ENCODE measurements at regions not wholly inside any gene's neighbourhood (a gene's known extent, or its start where the extent isn't known, plus 50 kb on each side); places are given as distances from the start of the nearest gene placed in this dataset.
"Not testable (repeated sequence)": the region's sequence is repeated elsewhere in the genome, so short reads cannot be mapped to it uniquely, and the experiment has no call there.

GRCh38 chrX:829145-829544 lies 198.6 kb downstream of the SHOX start:
- DNase-seq: no peak

- DNase-seq: no peak
Observed at GRCh38 chrX:828411-828959, 197.9 kb downstream of the SHOX start.

DNA sequence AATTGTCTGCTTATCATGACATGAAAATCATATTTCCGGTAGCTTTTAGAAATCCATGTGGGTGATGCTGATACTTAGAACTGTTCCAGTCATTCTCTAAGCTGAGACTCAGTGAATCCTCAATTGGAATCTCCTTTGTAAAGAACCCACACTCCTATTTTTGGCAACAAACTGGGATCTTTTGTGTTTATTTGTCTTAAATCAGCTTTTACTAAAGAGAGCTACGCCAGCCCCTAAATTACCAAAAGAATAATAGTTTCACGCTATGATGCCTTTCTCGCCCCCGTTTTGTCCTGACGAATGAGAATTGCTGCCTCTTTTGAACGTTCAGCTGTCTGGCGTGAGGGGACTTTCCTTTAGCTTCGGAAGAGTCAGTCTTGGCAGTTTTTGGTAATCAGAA lies 195.9 kb downstream of the SHOX start:
- DNase-seq: no peak

DNA sequence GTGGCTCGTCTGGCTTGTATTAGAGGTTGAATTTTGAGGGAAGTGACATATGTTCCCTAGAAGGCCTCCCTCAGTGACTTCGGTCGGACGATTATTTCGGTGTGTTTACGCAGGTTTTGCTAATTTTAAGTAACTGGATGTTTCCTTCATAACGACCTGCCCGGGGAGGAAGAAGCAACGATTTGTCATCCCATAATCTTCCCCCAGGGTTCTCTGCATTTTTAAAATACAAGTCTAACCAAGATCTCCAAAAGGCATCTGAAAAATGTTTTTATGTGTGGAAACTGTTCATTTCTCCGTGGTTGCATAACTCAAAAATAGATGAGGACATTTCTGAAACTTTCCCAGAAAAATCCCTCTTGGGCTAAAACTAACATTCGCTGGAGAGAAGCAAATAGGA lies 195.4 kb downstream of the SHOX start:
- DNase-seq: no peak

GRCh38 chrX:823073-823472 lies 192.5 kb downstream of the SHOX start:
- not testable (repeated sequence) for DNase-seq

GRCh38 chrX:821327-822107 lies 190.9 kb downstream of the SHOX start:
- DNase-seq: no peak

DNA sequence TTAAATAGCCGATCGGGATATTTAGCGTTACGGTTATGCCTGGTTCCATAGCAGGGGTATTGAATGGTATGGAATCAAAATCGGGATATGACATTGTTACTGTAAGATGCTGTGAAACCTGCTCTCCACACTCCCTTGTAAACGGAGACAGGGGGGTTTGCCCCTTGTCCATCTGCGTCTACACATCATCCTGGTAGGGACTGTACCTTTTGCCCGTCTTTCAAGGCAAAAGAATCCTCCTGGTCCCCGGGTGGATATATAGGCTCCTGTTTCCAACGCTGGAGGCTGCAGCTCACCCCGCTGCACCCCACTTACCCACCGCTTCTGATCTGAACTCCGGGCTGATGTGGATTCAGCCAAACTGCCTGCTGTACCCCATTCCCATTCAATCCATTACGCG lies 189.1 kb downstream of the SHOX start:
- no peak for DNase-seq

- DNase-seq: no peak
Observed at GRCh38 chrX:817759-818300, 187.2 kb downstream of the SHOX start.

- DNase-seq: not testable (repeated sequence)
Observed at GRCh38 chrX:817147-817546, 186.6 kb downstream of the SHOX start.

DNA sequence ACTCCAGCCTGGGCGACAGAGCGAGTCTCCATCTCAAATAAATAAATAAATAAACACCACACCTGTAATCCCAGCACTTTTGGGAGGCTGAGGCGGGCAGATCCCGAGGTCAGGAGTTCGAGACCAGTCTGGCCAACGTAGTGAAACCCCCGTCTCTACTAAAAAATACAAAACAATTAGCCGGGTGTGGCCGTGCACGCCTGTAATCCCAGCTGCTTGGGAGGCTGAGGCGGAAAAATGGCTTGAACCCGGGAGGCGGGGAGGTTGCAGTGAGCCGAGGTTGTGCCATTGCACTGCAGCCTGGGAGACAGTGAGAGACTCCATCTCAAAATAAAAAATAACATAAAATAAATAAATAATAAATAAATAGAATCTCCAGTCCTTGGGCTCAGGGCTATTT lies 185.8 kb downstream of the SHOX start:
- DNase-seq: no peak

GRCh38 chrX:810186-810585 lies 179.6 kb downstream of the SHOX start:
- DNase-seq: no peak

GRCh38 chrX:809081-809480 lies 178.5 kb downstream of the SHOX start:
- DNase-seq: no peak

DNA sequence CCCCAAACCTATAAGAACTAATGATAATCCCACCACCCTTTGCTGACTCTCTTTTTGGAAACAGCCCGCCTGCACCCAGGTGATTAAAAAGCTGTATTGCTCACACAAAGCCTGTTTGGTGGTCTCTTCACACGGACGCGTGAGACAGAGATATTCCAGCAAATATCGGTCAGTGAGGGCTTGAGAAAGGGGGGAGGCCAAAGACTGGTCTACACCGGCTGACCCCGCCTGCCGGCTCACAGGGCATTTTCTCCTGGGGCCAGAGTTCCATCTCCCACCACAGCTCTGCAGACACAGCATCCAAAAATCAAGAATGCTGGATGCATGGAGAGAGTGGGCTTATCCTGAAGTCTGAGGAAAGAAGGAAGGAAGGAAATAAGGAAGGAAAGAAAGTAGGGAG lies 176.0 kb downstream of the SHOX start:
- no peak for DNase-seq

DNA sequence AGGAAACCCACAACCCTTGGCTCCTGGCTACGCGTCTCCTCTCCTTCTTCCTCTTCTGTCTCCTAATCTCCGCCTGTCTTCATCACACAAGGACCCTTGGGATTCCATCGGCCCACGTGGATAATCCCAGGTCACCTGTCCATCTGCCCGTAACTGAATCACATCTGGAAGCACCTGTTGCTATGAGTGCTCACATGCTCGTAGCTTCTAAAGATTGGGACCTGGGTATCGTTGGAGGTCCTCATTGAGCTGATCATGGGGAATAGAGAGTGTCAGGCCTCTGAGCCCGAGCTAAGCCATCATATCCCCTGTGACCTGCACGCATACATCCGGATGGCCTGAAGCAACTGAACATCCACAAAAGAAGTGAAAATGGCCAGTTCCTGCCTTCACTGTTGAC lies 175.4 kb downstream of the SHOX start:
- no peak for DNase-seq

- no peak for DNase-seq
Observed at GRCh38 chrX:805103-805670, 174.6 kb downstream of the SHOX start.

DNA sequence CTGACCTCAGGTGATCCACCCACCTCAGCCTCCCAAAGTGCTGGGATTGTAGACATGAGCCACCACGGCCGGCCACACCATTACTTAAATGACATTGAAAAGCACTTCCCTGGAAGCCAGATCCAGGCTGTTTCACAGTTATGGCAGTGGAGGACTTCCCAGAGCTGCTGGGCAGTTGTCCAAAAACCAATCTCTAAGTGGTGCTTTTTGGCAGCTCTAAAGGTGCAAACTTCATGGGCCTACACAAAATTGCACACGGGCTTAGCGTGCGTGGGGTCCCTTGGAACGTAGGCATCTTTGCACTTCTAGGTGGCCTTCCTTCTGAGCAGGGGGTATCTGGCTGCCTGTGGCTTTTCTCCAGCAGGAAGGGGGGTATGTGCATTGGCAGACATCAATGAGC lies 172.3 kb downstream of the SHOX start:
- no peak for DNase-seq

- no peak for DNase-seq
Observed at GRCh38 chrX:799808-800207, 169.2 kb downstream of the SHOX start.

GRCh38 chrX:794311-794710 lies 163.7 kb downstream of the SHOX start:
- DNase-seq: no peak

DNA sequence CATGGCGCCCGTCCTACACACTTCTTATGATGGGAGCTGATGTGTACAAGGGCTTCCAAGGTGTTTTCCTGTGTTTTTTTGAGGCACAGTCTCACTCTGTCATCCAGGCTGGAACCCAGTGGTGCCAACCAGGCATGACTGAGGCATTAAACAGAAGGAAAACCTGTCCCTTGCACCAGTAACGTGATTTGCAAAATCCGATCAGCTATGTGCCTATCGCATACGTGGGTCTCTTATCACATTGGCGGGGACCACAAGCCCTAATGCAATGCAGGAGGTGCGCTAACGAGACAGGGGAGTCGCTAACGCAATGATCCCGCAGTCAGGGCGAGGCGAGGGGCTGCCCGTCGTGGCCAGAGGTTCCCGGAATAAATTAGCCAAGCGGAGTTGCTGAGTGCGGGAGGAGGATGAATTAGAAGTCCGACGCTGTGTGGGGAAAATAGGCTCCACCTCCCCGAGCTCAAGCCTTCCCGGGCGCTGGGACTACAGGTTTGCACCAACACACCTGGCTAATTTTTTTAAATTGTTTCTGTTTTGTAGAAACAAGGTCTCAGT lies 162.7 kb downstream of the SHOX start:
- DNase-seq: no peak

GRCh38 chrX:791479-792034 lies 161.0 kb downstream of the SHOX start:
- DNase-seq: no peak

DNA sequence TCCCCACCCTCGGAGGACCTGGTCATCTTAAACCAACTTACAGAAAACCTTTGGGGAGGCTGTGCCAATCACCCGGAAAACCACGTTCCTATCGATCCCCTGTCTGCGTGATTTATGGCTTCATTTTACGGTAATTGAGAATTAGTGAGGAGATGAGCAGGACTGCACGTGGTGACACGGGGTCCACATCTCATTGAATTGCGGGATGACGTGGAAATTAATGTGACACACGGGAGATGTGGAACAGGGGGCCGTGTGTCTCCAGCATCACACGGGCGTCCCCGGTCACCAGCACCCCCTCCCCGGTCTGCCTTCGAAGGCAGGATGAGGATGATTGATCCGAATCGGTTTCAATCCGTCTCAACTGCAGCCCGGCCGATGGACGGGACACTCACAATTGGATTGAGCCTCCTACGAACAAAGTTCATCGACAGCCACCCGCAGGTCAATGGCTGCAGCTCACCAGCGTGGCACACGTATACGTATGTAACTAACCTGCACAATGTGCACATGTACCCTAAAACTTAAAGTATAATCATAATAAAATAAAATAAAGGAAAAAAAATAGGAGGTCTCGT lies 160.3 kb downstream of the SHOX start:
- DNase-seq: no peak

- DNase-seq: no peak
Observed at GRCh38 chrX:790041-790506, 159.5 kb downstream of the SHOX start.

DNA sequence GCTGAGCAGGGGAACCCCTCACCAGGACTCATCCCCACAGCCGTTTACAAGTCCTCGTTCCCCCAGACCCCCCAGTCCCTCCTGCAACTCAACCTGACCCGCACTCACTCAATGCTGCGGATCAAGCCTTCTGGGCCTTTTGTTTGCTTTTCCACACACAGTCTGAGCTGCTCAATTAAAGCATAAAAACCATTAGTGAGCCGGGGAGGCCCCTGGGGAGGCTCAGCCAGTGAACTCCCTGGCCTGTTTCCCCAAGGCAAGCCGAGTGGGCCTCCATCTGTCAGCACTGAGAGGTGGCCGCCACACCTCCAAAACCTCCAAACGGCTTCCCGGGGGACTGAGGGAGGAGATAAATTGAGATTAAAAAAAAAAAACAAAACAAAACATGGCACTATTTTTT lies 158.5 kb downstream of the SHOX start:
- DNase-seq: no peak
